Endothelial cell of umbilical vein (primary cell): ENCODE measurements at regions not wholly inside any gene's neighbourhood (a gene's known extent, or its start where the extent isn't known, plus 50 kb on each side); places are given as distances from the start of the nearest gene placed in this dataset.

Experiments
- BruUV-seq: library from RNA; stranded (reverse); fragments of 400-500 nt; replicated peaks from 2 replicates; lab custom pipeline; 2021; lab: Mats Ljungman, UMichigan
- CTCF ChIA-PET: fragments of 300-600, 350-600 bp; sonication (Branson Sonifier 250); formaldehyde crosslinking; loops from one replicate; lab custom pipeline; 2021; ENCODE audit warnings: antibody characterized with exemption, inconsistent platforms; lab: Charles Lee
- POLR2A ChIA-PET: fragments of 300-600, 350-600 bp; sonication (Branson Sonifier 250); formaldehyde crosslinking; loops from one replicate; lab custom pipeline; 2021; ENCODE audit warnings: antibody characterized with exemption, inconsistent platforms; lab: Charles Lee
- DNase-seq: peaks from one replicate; pipeline ENCODE4 v3.0.0-alpha.2; 2011; ENCODE audit warnings: low read depth, low spot score
- FAIRE-seq: peaks from 2 replicates; lab custom pipeline; 2011; peaks lifted over from hg19 to GRCh38; lab: Jason Lieb, UNC
- H2AFZ ChIP-seq: 2 replicates; pipeline ENCODE4 v1.6.0; 2012; ENCODE audit warnings: low read depth, low read length, control low read depth, inconsistent platforms
- H3K27ac ChIP-seq: 2 replicates; pipeline ENCODE4 v1.5.1; 2011; ENCODE audit warnings: low read depth, mild to moderate bottlenecking, control low read depth, low read length, moderate library complexity; ENCODE audit not compliant: insufficient read depth
- H3K27me3 ChIP-seq, 2 experiments: 2 replicates each; pipeline versions ENCODE4 v1.6.0 to v1.6.1; 2011; ENCODE audit warnings: low read length in 2 of 2, mixed read lengths in 1 of 2; ENCODE audit not compliant: control insufficient read depth in 2 of 2, insufficient read depth in 2 of 2
- H3K36me3 ChIP-seq, 2 experiments: 2 replicates in 1 of 2; 3 replicates in 1 of 2; pipeline ENCODE4 v1.5.1; 2011; ENCODE audit warnings: low read length in 2 of 2, mild to moderate bottlenecking in 1 of 2, moderate library complexity in 1 of 2; ENCODE audit not compliant: control insufficient read depth in 2 of 2, insufficient read depth in 2 of 2; ENCODE audit errors: extremely low read depth in 1 of 2
- H3K4me1 ChIP-seq: 3 replicates; pipeline ENCODE4 v1.5.1; 2011; ENCODE audit warnings: mild to moderate bottlenecking, low read length; ENCODE audit not compliant: control insufficient read depth, insufficient read depth; ENCODE audit errors: extremely low read depth
- H3K4me2 ChIP-seq: 2 replicates; pipeline ENCODE4 v1.6.1; 2011; ENCODE audit warnings: low read length, control low read depth, mixed read lengths; ENCODE audit not compliant: insufficient read depth
- H3K4me3 ChIP-seq, 3 experiments: fragments of 200-600 bp in 1 of 3; sonication (generic), shearing (Covaris generic) in 1 of 3; replicated peaks in 1 of 3; 2 replicates each; pipeline ENCODE4 v1.5.1; 2011 to 2016; ENCODE audit warnings: control low read depth in 3 of 3, low read length in 3 of 3, mild to moderate bottlenecking in 2 of 3, inconsistent platforms in 1 of 3, low read depth in 1 of 3, moderate library complexity in 1 of 3; ENCODE audit not compliant: insufficient read depth in 1 of 3
- H3K79me2 ChIP-seq: 2 replicates; pipeline ENCODE4 v1.6.0; 2012; ENCODE audit warnings: low read length, inconsistent platforms; ENCODE audit not compliant: control insufficient read depth, insufficient read depth
- H3K9ac ChIP-seq: replicated peaks from 2 replicates; pipeline ENCODE3; 2011; ENCODE audit warnings: low read length, control low read depth; ENCODE audit not compliant: insufficient read depth; ENCODE audit errors: extremely low read depth
- H3K9me1 ChIP-seq: replicated peaks from 3 replicates; pipeline ENCODE4 v1.6.0; 2011; ENCODE audit warnings: mild to moderate bottlenecking, low read length; ENCODE audit not compliant: control insufficient read depth, insufficient read depth; ENCODE audit errors: extremely low read depth
- H3K9me3 ChIP-seq: replicated peaks from 2 replicates; pipeline ENCODE4 v1.5.1; 2012; ENCODE audit warnings: low read length, inconsistent platforms; ENCODE audit not compliant: control insufficient read depth, insufficient read depth
- H4K20me1 ChIP-seq: replicated peaks from 2 replicates; pipeline ENCODE3; 2011; ENCODE audit warnings: mild to moderate bottlenecking, low read length; ENCODE audit not compliant: control insufficient read depth, insufficient read depth; ENCODE audit errors: extremely low read depth
- CTCF ChIP-seq, 2 donors: IDR thresholded peaks; 1 replicate in 1 of 2; 2 replicates in 1 of 2; pipeline ENCODE4 v1.5.1; 2011; ENCODE audit warnings: low read length in 2 of 2, mild to moderate bottlenecking in 2 of 2, moderate library complexity in 2 of 2, control low read depth in 1 of 2, inconsistent platforms in 1 of 2, low read depth in 1 of 2; ENCODE audit not compliant: insufficient read depth in 1 of 2; ENCODE audit errors: extremely low read depth in 1 of 2
- EZH2 ChIP-seq: IDR thresholded peaks from 2 replicates; pipeline ENCODE4 v1.6.1; 2012; ENCODE audit warnings: borderline replicate concordance, low read depth, mild to moderate bottlenecking, moderate library complexity, low read length, inconsistent platforms; ENCODE audit not compliant: severe bottlenecking
- FOS ChIP-seq: IDR thresholded peaks from 2 replicates; pipeline ENCODE4 v1.6.1; 2011; ENCODE audit warnings: mild to moderate bottlenecking, low read length, moderate library complexity, borderline replicate concordance; ENCODE audit not compliant: insufficient read depth
- GATA2 ChIP-seq: IDR thresholded peaks from 2 replicates; pipeline ENCODE4 v1.7.0; 2011; ENCODE audit warnings: low read depth, mild to moderate bottlenecking, moderate library complexity, mixed read lengths, low read length; ENCODE audit not compliant: insufficient read length, insufficient read depth
- JUN ChIP-seq: IDR thresholded peaks from 2 replicates; pipeline ENCODE4 v1.6.1; 2011; ENCODE audit warnings: borderline replicate concordance, low read depth; ENCODE audit not compliant: insufficient read length, insufficient read depth
- MAX ChIP-seq: IDR thresholded peaks from 2 replicates; pipeline ENCODE4 v1.6.1; 2011; ENCODE audit not compliant: insufficient read depth, insufficient read length
- MYC ChIP-seq: IDR thresholded peaks from one replicate; pipeline ENCODE4 v1.6.1; 2011; ENCODE audit warnings: mild to moderate bottlenecking, low read depth, low read length
- POLR2A ChIP-seq: IDR thresholded peaks from 2 replicates; pipeline ENCODE4 v1.6.1; 2012; ENCODE audit warnings: low read depth, mild to moderate bottlenecking, control low read depth, low read length
- POLR2AphosphoS5 ChIP-seq: IDR thresholded peaks from 2 replicates; pipeline ENCODE4 v1.6.1; 2012; ENCODE audit warnings: low read depth, mild to moderate bottlenecking, control low read depth, low read length, moderate library complexity; ENCODE audit not compliant: insufficient read depth
- dilution Hi-C: fragments of 300-500 bp; cut with MboI; formaldehyde crosslinking; loops from one replicate; pipeline ENCODE4 v1.15.0; 2019; ENCODE audit warnings: low sequenced_read_pairs; ENCODE audit not compliant: extremely low pct_ligation_motif_present
- intact Hi-C: fragments of 100-400 bp; cut with micrococcal nuclease; formaldehyde crosslinking; loops from one replicate; pipeline ENCODE4 v1.10.0; 2022

DNA sequence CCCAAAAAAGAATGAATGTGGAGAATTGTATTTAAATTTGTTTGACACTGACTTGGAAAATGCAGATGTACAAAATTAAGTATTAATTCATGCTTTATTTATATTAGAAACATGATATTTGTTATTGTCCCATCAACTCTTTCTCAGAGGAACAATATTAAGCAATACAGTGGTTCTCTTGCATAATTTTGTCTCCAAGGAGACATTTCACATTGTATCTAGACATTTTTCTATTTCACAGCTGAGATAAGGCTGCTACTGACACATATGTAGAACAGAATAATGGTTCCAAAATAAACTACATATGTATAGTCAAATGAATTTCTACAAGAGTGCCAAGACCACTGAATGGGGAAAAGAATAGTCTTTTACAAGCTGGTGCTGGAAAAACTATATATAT is 427.9 kb upstream of the SPANXN1 start:
- BruUV-seq, result no TSS peak
- Histone ChIP-seq H3K79me2 (no peaks in the 10 kb centered on the region), H3K9me1 (no peaks in the 10 kb centered on the region), H3K9me3 (no peaks in the 10 kb centered on the region), H3K36me3 (no peaks in the 10 kb centered on the region), H3K4me1 (no peaks in the 10 kb centered on the region), H3K4me3 (no peak overlapping the region), H2AFZ (no peak overlapping the region), H4K20me1 (no peaks in the 10 kb centered on the region), H3K27ac (no peak overlapping the region), H3K9ac (no peak overlapping the region), H3K4me2 (no peak overlapping the region), H3K27me3 (no peaks in the 10 kb centered on the region)
- DNase-seq (no peak), FAIRE-seq (no peak)
- CTCF ChIA-PET, result no interaction called here
- POLR2A ChIA-PET, result no interaction called here
- intact Hi-C loops (no loop called here), dilution Hi-C loops (no loop called here)
- TF ChIP-seq POLR2A (no peak), EZH2 (no peak), CTCF (IDR thresholded peaks at IDR 0.05; ENCODE audit: extremely low read depth in 1 of 2, insufficient read depth in 1 of 2, low read depth in 1 of 2, low read length in 2 of 2) (no peak), POLR2AphosphoS5 (no peak), GATA2 (no peak), FOS (no peak), MAX (no peak), MYC (no peak), JUN (no peak)
